Fibroblast of lung (primary cell): ENCODE measurements at regions not wholly inside any gene's neighbourhood (a gene's known extent, or its start where the extent isn't known, plus 50 kb on each side); places are given as distances from the start of the nearest gene placed in this dataset.

ENCODE experiments used
- DNase-seq, 2 donors: peaks; one replicate each; pipeline versions ENCODE4 v3.0.0 to v3.0.0-alpha.2; 2010; ENCODE audit warnings: low read depth in 2 of 2
- H2AFZ ChIP-seq: 2 replicates; pipeline ENCODE4 v1.5.1; 2012; ENCODE audit warnings: low read length, control low read depth, inconsistent platforms
- H3K27ac ChIP-seq: 2 replicates; pipeline ENCODE4 v1.5.1; 2011; ENCODE audit warnings: low read length, control low read depth; ENCODE audit not compliant: insufficient read depth
- H3K27me3 ChIP-seq: 2 replicates; pipeline ENCODE4 v1.5.1; 2011; ENCODE audit warnings: mild to moderate bottlenecking, low read length; ENCODE audit not compliant: control insufficient read depth, insufficient read depth
- H3K36me3 ChIP-seq: 2 replicates; pipeline ENCODE4 v1.5.1; 2011; ENCODE audit warnings: low read length; ENCODE audit not compliant: control insufficient read depth, insufficient read depth
- H3K4me1 ChIP-seq: 2 replicates; pipeline ENCODE4 v1.5.1; 2011; ENCODE audit warnings: low read length; ENCODE audit not compliant: control insufficient read depth, insufficient read depth; ENCODE audit errors: extremely low read depth
- H3K4me2 ChIP-seq: 2 replicates; pipeline ENCODE4 v1.5.1; 2011; ENCODE audit warnings: low read length, control low read depth; ENCODE audit not compliant: insufficient read depth; ENCODE audit errors: extremely low read depth
- H3K4me3 ChIP-seq, 4 experiments: fragments of 200-600 bp in 1 of 4; sonication (generic) in 1 of 4; replicated peaks in 1 of 4; 2 replicates each; pipeline ENCODE4 v1.5.1; 2011 to 2016; ENCODE audit warnings: low read length in 4 of 4, low read depth in 3 of 4, mild to moderate bottlenecking in 3 of 4, control low read depth in 2 of 4, inconsistent platforms in 1 of 4, mixed read lengths in 1 of 4; ENCODE audit not compliant: insufficient read depth in 1 of 4; ENCODE audit errors: control extremely low read depth in 1 of 4
- H3K79me2 ChIP-seq: 2 replicates; pipeline ENCODE4 v1.5.1; 2012; ENCODE audit warnings: mild to moderate bottlenecking, low read length, inconsistent platforms; ENCODE audit not compliant: control insufficient read depth, insufficient read depth
- H3K9ac ChIP-seq: 2 replicates; pipeline ENCODE4 v1.5.1; 2011; ENCODE audit warnings: mild to moderate bottlenecking, low read length, control low read depth; ENCODE audit not compliant: insufficient read depth
- H3K9me3 ChIP-seq: 2 replicates; pipeline ENCODE4 v1.5.1; 2012; ENCODE audit warnings: low read depth, low read length; ENCODE audit not compliant: control insufficient read depth, insufficient read depth
- H4K20me1 ChIP-seq: 2 replicates; pipeline ENCODE4 v1.5.1; 2011; ENCODE audit warnings: low read length; ENCODE audit not compliant: control insufficient read depth, insufficient read depth; ENCODE audit errors: extremely low read depth
- CTCF ChIP-seq, 2 donors: IDR thresholded peaks in 1 of 2; conservative IDR thresholded peaks in 1 of 2; 1 replicate in 1 of 2; 2 replicates in 1 of 2; pipeline ENCODE4 v1.5.1; 2011 to 2012; ENCODE audit warnings: low read length in 2 of 2, control low read depth in 1 of 2, inconsistent platforms in 1 of 2, low read depth in 1 of 2, mild to moderate bottlenecking in 1 of 2
- EZH2 ChIP-seq: IDR thresholded peaks from 2 replicates; pipeline ENCODE4 v1.5.1; 2012; ENCODE audit warnings: low read length, control low read depth, mild to moderate bottlenecking; ENCODE audit errors: missing control alignments

GRCh38 chr10:59499460-59499859, 137.1 kb upstream of the FAM13C start:
- Histone ChIP-seq H3K9me3 (no peaks in the 10 kb centered on the region), H3K79me2 (no peaks in the 10 kb centered on the region), H3K27ac (no peak overlapping the region), H3K9ac (no peak overlapping the region), H3K4me2 (no peak overlapping the region), H3K4me1 (no peaks in the 10 kb centered on the region), H3K27me3 (no peaks in the 10 kb centered on the region), H2AFZ (no peak overlapping the region), H3K36me3 (no peaks in the 10 kb centered on the region), H4K20me1 (no peaks in the 10 kb centered on the region), H3K4me3 (no peak overlapping the region)
- TF ChIP-seq EZH2 (no peak), CTCF (conservative IDR thresholded peaks at IDR 0.05 in 1 of 2, IDR thresholded peaks at IDR 0.05 in 1 of 2; ENCODE audit: low read depth in 1 of 2, low read length in 2 of 2) (no peak)
- DNase-seq: no peak

- no peaks in the 10 kb centered on the region for H3K36me3 ChIP-seq
- no peaks in the 10 kb centered on the region for H3K9me3 ChIP-seq
- no peak overlapping the region for H3K9ac ChIP-seq
- H4K20me1 ChIP-seq: no peaks in the 10 kb centered on the region
- H2AFZ ChIP-seq: no peak overlapping the region
- H3K4me2 ChIP-seq: no peak overlapping the region
- TF ChIP-seq CTCF (conservative IDR thresholded peaks at IDR 0.05 in 1 of 2, IDR thresholded peaks at IDR 0.05 in 1 of 2; ENCODE audit: low read depth in 1 of 2, low read length in 2 of 2) (no peak), EZH2 (no peak)
- H3K4me3 ChIP-seq: no peak overlapping the region
- no peaks in the 10 kb centered on the region for H3K27me3 ChIP-seq
- H3K79me2 ChIP-seq: no peaks in the 10 kb centered on the region
- DNase-seq: no peak
- no peaks in the 10 kb centered on the region for H3K4me1 ChIP-seq
- no peak overlapping the region for H3K27ac ChIP-seq
Measured at GRCh38 chr10:59493017-59493416, 130.7 kb upstream of the FAM13C start.

GRCh38 chr10:59479426-59479825, 117.1 kb upstream of the FAM13C start:
- no peak overlapping the region for H3K27ac ChIP-seq
- no peaks in the 10 kb centered on the region for H3K27me3 ChIP-seq
- no peak overlapping the region for H2AFZ ChIP-seq
- no peaks in the 10 kb centered on the region for H3K79me2 ChIP-seq
- no peaks in the 10 kb centered on the region for H4K20me1 ChIP-seq
- no peak for DNase-seq
- no peak overlapping the region for H3K4me2 ChIP-seq
- H3K4me1 ChIP-seq: no peaks in the 10 kb centered on the region
- no peaks in the 10 kb centered on the region for H3K9me3 ChIP-seq
- TF ChIP-seq CTCF (conservative IDR thresholded peaks at IDR 0.05 in 1 of 2, IDR thresholded peaks at IDR 0.05 in 1 of 2; ENCODE audit: low read depth in 1 of 2, low read length in 2 of 2): no peak
- TF ChIP-seq EZH2: no peak
- H3K4me3 ChIP-seq: no peak overlapping the region
- no peak overlapping the region for H3K9ac ChIP-seq
- no peaks in the 10 kb centered on the region for H3K36me3 ChIP-seq
